ENCODE measurements at regions not wholly inside any gene's neighbourhood (a gene's known extent, or its start where the extent isn't known, plus 50 kb on each side); places are given as distances from the start of the nearest gene placed in this dataset.

- H3K4me3 ChIP-seq = no peak overlapping the region
- intact Hi-C loops (cut with DNase I) = no loop called here
- TF ChIP-seq CTCF (IDR thresholded peaks at IDR 0.05) (no peak), POLR2AphosphoS5 (IDR thresholded peaks at IDR 0.05; ENCODE audit: insufficient read depth in 1 of 2, low read depth in 1 of 2) (no peak), POLR2A (IDR thresholded peaks at IDR 0.05) (no peak)
These were observed 145.4 kb upstream of the SATB2 start for GRCh38 chr2:199602896-199603717.

GRCh38 chr2:199602271-199602895 lies 144.6 kb upstream of the SATB2 start:
- Histone ChIP-seq H3K27ac (no peak overlapping the region), H3K27me3 (no peaks in the 10 kb centered on the region), H3K4me1 (no peaks in the 10 kb centered on the region), H3K4me3 (no peak overlapping the region), H3K36me3 (no peaks in the 10 kb centered on the region), H3K9me3 (no peaks in the 10 kb centered on the region)
- intact Hi-C loops (cut with DNase I) = no loop called here
- DNase-seq (ENCODE audit: extremely low spot score in 2 of 2) = no peak
- TF ChIP-seq POLR2A (IDR thresholded peaks at IDR 0.05) (no peak), CTCF (IDR thresholded peaks at IDR 0.05) (no peak), POLR2AphosphoS5 (IDR thresholded peaks at IDR 0.05; ENCODE audit: insufficient read depth in 1 of 2, low read depth in 1 of 2) (no peak)

More at GRCh38 chr2:199602896-199603717, 145.4 kb upstream of the SATB2 start:
- H3K36me3 ChIP-seq = no peaks in the 10 kb centered on the region
- no peaks in the 10 kb centered on the region for H3K27me3 ChIP-seq
- H3K4me1 ChIP-seq = no peaks in the 10 kb centered on the region
- no peaks in the 10 kb centered on the region for H3K9me3 ChIP-seq
- no peak for DNase-seq (ENCODE audit: extremely low spot score in 2 of 2)
- no peak overlapping the region for H3K27ac ChIP-seq

GRCh38 chr2:199596549-199596948 lies 138.8 kb upstream of the SATB2 start:
- Histone ChIP-seq H3K4me1 (no peaks in the 10 kb centered on the region), H3K27me3 (no peaks in the 10 kb centered on the region), H3K27ac (no peak overlapping the region), H3K9me3 (no peaks in the 10 kb centered on the region), H3K36me3 (no peaks in the 10 kb centered on the region), H3K4me3 (no peak overlapping the region)
- DNase-seq (ENCODE audit: extremely low spot score in 2 of 2) = no peak
- intact Hi-C loops (cut with DNase I) = no loop called here
- TF ChIP-seq CTCF (IDR thresholded peaks at IDR 0.05) (no peak), POLR2A (IDR thresholded peaks at IDR 0.05) (no peak), POLR2AphosphoS5 (IDR thresholded peaks at IDR 0.05; ENCODE audit: insufficient read depth in 1 of 2, low read depth in 1 of 2) (no peak)

GRCh38 chr2:199594443-199594842 lies 136.7 kb upstream of the SATB2 start:
- intact Hi-C loops (cut with DNase I) = no loop called here
- H3K36me3 ChIP-seq = no peaks in the 10 kb centered on the region
- DNase-seq (ENCODE audit: extremely low spot score in 2 of 2) = no peak
- H3K4me3 ChIP-seq = no peak overlapping the region
- H3K27ac ChIP-seq = no peak overlapping the region
- no peaks in the 10 kb centered on the region for H3K9me3 ChIP-seq
- TF ChIP-seq CTCF (IDR thresholded peaks at IDR 0.05) = no peak
- TF ChIP-seq POLR2A (IDR thresholded peaks at IDR 0.05) = no peak
- no peak for TF ChIP-seq POLR2AphosphoS5 (IDR thresholded peaks at IDR 0.05; ENCODE audit: insufficient read depth in 1 of 2, low read depth in 1 of 2)
- H3K4me1 ChIP-seq = no peaks in the 10 kb centered on the region
- H3K27me3 ChIP-seq = no peaks in the 10 kb centered on the region

- TF ChIP-seq POLR2AphosphoS5 (IDR thresholded peaks at IDR 0.05; ENCODE audit: insufficient read depth in 1 of 2, low read depth in 1 of 2) (no peak), CTCF (IDR thresholded peaks at IDR 0.05) (no peak), POLR2A (IDR thresholded peaks at IDR 0.05) (no peak)
- Histone ChIP-seq H3K4me3 (no peak overlapping the region), H3K27me3 (no peaks in the 10 kb centered on the region), H3K9me3 (no peaks in the 10 kb centered on the region), H3K27ac (no peak overlapping the region), H3K36me3 (no peaks in the 10 kb centered on the region), H3K4me1 (no peaks in the 10 kb centered on the region)
- no peak for DNase-seq (ENCODE audit: extremely low spot score in 2 of 2)
- intact Hi-C loops (cut with DNase I) = no loop called here
These were observed 134.1 kb upstream of the SATB2 start for GRCh38 chr2:199591826-199592225.

Measured in vagina (tissue), 2 donors.